Duodenal mucosa (tissue), 2 donors: ENCODE measurements at regions not wholly inside any gene's neighbourhood (a gene's known extent, or its start where the extent isn't known, plus 50 kb on each side); places are given as distances from the start of the nearest gene placed in this dataset.

ENCODE experiments used
- H3K27ac ChIP-seq: one replicate; pipeline ENCODE4 v1.7.0; 2013; ENCODE audit warnings: low read depth, low read length
- H3K27me3 ChIP-seq, 2 donors: one replicate each; pipeline ENCODE4 v1.7.0; 2013; ENCODE audit warnings: low read length in 2 of 2, control low read depth in 1 of 2; ENCODE audit not compliant: insufficient read depth in 2 of 2, control insufficient read depth in 1 of 2
- H3K36me3 ChIP-seq, 2 donors: one replicate each; pipeline ENCODE4 v1.7.0; 2013; ENCODE audit warnings: low read length in 2 of 2, control low read depth in 1 of 2; ENCODE audit not compliant: insufficient read depth in 2 of 2, control insufficient read depth in 1 of 2
- H3K4me1 ChIP-seq, 2 donors: one replicate each; pipeline ENCODE4 v1.7.0; 2013; ENCODE audit warnings: low read length in 2 of 2, control low read depth in 1 of 2; ENCODE audit not compliant: insufficient read depth in 2 of 2, control insufficient read depth in 1 of 2
- H3K4me3 ChIP-seq, 2 donors: one replicate each; pipeline ENCODE4 v1.7.0; 2013; ENCODE audit warnings: low read length in 2 of 2, low read depth in 1 of 2
- H3K9ac ChIP-seq, 2 donors: one replicate each; pipeline ENCODE4 v1.7.0; 2013; ENCODE audit warnings: low read length in 2 of 2, low read depth in 1 of 2
- H3K9me3 ChIP-seq, 2 donors: one replicate each; pipeline ENCODE4 v1.7.0; 2013; ENCODE audit warnings: low read length in 2 of 2, control low read depth in 1 of 2; ENCODE audit not compliant: control insufficient read depth in 1 of 2

DNA sequence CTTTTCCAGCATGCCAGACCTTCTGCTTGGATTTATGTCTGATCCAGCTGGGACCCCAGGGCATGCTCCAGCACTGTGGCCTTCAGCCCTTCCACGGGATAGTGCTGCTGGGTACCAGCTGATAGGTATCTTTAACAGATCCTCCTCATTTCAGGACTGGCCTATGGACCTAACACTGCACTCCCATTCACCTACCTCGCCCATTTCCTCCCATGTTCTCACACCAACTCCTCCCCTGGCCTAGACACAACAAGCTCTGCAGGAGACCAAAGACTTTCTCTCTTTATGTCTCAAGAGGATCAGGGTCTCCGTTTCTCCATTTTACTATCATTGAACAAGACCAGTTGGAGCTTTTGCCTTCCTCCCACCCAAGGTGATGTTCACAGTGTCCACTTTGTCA, 140.0 kb upstream of the TMCC3 start:
- Histone ChIP-seq H3K36me3 (no peaks in the 10 kb centered on the region), H3K4me3 (no peak overlapping the region), H3K27ac (no peak overlapping the region), H3K27me3 (no peaks in the 10 kb centered on the region), H3K9ac (no peak overlapping the region), H3K9me3 (no peaks in the 10 kb centered on the region), H3K4me1 (no peaks in the 10 kb centered on the region)

DNA sequence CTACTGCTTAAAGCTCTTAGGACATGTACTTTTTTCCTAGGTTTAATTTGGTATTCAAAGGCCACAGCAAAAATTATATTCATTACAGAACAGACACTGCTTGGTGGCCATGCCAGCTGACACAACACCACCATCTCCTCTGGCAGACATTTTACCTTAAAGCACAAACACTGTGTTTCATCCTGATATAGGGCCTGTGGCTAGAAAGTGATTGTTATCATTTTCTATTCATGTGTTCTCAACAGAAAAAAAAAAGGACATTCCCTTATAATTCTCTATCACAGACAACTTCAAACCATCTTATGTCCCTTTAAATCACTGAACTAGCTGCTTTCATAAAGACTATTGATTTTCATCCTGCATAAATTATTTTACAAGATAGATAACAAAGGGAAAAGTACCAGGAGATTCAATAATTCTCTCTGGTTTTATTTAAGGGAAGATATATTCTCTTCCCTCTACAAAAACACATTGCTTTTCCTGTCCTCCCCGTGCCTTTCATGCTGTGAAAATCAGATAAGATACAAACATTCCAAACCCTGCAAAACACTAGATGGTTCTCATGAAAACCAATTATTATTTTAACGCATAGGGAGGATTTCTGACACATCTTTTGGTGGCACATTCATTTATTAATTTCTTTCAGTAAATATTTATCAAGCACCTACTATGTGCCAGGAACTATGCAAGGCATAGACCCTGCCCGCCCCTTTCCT, 139.3 kb upstream of the TMCC3 start:
- Histone ChIP-seq H3K27me3 (no peaks in the 10 kb centered on the region), H3K9ac (no peak overlapping the region), H3K9me3 (no peaks in the 10 kb centered on the region), H3K4me1 (no peaks in the 10 kb centered on the region), H3K4me3 (no peak overlapping the region), H3K27ac (no peak overlapping the region), H3K36me3 (no peaks in the 10 kb centered on the region)

- Histone ChIP-seq H3K27ac (no peak overlapping the region), H3K27me3 (no peaks in the 10 kb centered on the region), H3K36me3 (no peaks in the 10 kb centered on the region), H3K4me3 (no peak overlapping the region), H3K9me3 (no peaks in the 10 kb centered on the region), H3K9ac (no peak overlapping the region), H3K4me1 (no peaks in the 10 kb centered on the region)
These were observed 137.9 kb upstream of the TMCC3 start for GRCh38 chr12:94788298-94788697.

GRCh38 chr12:94786906-94787305, 136.5 kb upstream of the TMCC3 start:
- H3K9ac ChIP-seq = no peak overlapping the region
- H3K9me3 ChIP-seq = peaks cover 0 to 3% of the 10 kb centered on the region in 2 donors
- H3K27me3 ChIP-seq = no peaks in the 10 kb centered on the region
- no peak overlapping the region for H3K4me3 ChIP-seq
- no peak overlapping the region for H3K27ac ChIP-seq
- H3K4me1 ChIP-seq = no peaks in the 10 kb centered on the region
- H3K36me3 ChIP-seq = no peaks in the 10 kb centered on the region

DNA sequence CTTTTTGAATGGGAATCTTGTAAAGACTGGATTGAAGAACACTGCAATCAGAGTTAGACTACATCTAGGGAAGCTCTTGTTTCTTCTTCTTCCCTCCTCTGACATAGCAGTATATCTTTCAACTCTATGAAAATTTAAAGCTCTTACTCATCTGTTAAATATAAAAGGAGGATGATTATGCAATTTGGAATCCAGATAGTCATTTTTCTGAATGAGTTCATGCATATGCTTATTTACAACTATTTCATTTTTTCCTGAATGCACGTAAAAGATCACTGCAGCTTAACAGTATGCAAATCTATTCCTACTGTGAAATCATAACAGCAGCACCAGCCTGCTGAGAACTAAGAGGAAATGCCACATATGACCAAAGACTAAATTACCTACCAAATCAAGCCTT, 133.5 kb upstream of the TMCC3 start:
- Histone ChIP-seq H3K27ac (no peak overlapping the region), H3K27me3 (no peaks in the 10 kb centered on the region), H3K4me1 (no peaks in the 10 kb centered on the region), H3K9ac (no peak overlapping the region), H3K4me3 (no peak overlapping the region), H3K9me3 (peaks cover 0 to 3% of the 10 kb centered on the region in 2 donors), H3K36me3 (no peaks in the 10 kb centered on the region)

DNA sequence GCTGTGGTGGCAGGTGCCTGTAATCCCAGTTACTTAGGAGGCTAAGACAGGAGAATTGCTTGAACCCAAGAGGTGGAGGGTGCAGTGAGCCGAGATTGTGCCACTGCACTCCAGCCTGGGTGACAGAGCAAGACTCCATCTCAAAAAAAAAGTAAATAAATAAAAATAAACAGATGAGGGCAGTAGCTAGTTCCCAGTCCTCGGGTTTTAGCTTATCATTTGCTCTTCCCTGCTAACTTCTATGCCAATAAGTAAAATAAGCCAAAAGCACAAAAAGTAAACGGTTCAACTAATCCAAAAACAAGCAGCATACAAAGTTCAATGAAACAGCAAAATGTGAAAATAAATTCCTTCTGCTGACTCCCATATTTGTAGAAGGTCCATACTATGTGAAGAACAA, 133.0 kb upstream of the TMCC3 start:
- H3K36me3 ChIP-seq = no peaks in the 10 kb centered on the region
- H3K9me3 ChIP-seq = peaks cover 0 to 3% of the 10 kb centered on the region in 2 donors
- H3K27me3 ChIP-seq = no peaks in the 10 kb centered on the region
- H3K4me1 ChIP-seq = no peaks in the 10 kb centered on the region
- H3K4me3 ChIP-seq = no peak overlapping the region
- H3K9ac ChIP-seq = no peak overlapping the region
- H3K27ac ChIP-seq = no peak overlapping the region

DNA sequence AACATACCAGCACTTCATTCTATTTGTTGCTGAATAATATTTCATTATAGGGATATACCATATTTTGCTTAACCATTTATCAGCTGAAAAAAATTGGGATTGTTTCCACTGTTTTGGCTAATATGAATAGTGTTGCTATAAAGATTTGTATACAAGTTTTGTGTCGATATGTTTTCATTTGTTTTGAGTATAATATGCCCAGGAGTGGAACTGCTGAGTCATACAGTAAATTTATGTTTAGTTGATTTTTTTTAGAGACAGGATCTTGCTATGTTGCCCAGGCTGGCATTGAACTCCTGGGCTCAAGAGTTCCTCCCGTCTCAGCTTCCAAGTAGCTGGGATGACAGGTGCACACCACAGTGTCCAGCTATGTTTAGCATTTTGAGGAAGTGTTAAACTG, 131.5 kb upstream of the TMCC3 start:
- Histone ChIP-seq H3K9me3 (peaks cover 0 to 3% of the 10 kb centered on the region in 2 donors), H3K4me3 (no peak overlapping the region), H3K27me3 (no peaks in the 10 kb centered on the region), H3K27ac (no peak overlapping the region), H3K4me1 (no peaks in the 10 kb centered on the region), H3K36me3 (no peaks in the 10 kb centered on the region), H3K9ac (no peak overlapping the region)

- H3K27ac ChIP-seq = no peak overlapping the region
- H3K4me1 ChIP-seq = no peaks in the 10 kb centered on the region
- no peaks in the 10 kb centered on the region for H3K36me3 ChIP-seq
- no peak overlapping the region for H3K9ac ChIP-seq
- H3K27me3 ChIP-seq = no peaks in the 10 kb centered on the region
- H3K4me3 ChIP-seq = no peak overlapping the region
- H3K9me3 ChIP-seq = peaks cover 0 to 3% of the 10 kb centered on the region in 2 donors
These were observed 129.1 kb upstream of the TMCC3 start for GRCh38 chr12:94779485-94779884.

GRCh38 chr12:94777936-94778335, 127.6 kb upstream of the TMCC3 start:
- Histone ChIP-seq H3K4me1 (no peaks in the 10 kb centered on the region), H3K9ac (no peak overlapping the region), H3K27ac (no peak overlapping the region), H3K27me3 (no peaks in the 10 kb centered on the region), H3K4me3 (no peak overlapping the region), H3K36me3 (no peaks in the 10 kb centered on the region), H3K9me3 (peaks cover 3 to 4% of the 10 kb centered on the region in 2 donors)

- peaks cover 0 to 4% of the 10 kb centered on the region in 2 donors for H3K9me3 ChIP-seq
- H3K9ac ChIP-seq = no peak overlapping the region
- no peak overlapping the region for H3K4me3 ChIP-seq
- no peaks in the 10 kb centered on the region for H3K36me3 ChIP-seq
- H3K27ac ChIP-seq = no peak overlapping the region
- no peaks in the 10 kb centered on the region for H3K27me3 ChIP-seq
- no peaks in the 10 kb centered on the region for H3K4me1 ChIP-seq
These were observed 125.4 kb upstream of the TMCC3 start for GRCh38 chr12:94775710-94776109.
